ENCODE measurements at regions not wholly inside any gene's neighbourhood (a gene's known extent, or its start where the extent isn't known, plus 50 kb on each side); places are given as distances from the start of the nearest gene placed in this dataset.
"Not testable (repeated sequence)": the region's sequence is repeated elsewhere in the genome, so short reads cannot be mapped to it uniquely, and the experiment has no call there.

DNA sequence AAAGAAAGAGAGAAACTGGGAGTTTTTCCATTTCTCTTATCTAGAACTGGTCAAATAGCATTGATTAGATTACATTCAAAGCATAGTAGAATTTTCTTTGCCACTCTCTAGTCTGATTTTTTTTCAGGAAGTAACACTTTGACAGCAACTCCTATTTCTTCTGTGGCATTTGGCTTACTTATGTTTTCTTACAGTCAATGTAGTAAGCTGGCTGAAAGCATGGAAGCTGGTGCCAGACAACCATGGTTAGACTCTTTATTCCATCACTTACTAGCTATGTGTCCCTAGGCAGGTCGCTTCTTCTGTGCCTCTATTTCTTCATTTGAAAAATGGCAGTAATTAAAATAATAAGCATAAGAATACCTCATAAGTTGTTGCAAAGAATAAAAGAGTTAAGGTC lies 54.2 kb upstream of the OPRM1 start:
- H3K27ac ChIP-seq (ENCODE audit: low read length), result no peak overlapping the region
- no peaks in the 10 kb centered on the region for H3K9me3 ChIP-seq (ENCODE audit: control insufficient read depth, low read length)
- WGBS, result 56% methylated on average over 1 of the region's 1 CpG
- no peaks in the 10 kb centered on the region for H3K4me1 ChIP-seq (ENCODE audit: control insufficient read depth, insufficient read depth, low read length)
- ATAC-seq, result no peak
- H3K4me3 ChIP-seq (ENCODE audit: low read length), result no peak overlapping the region
- intact Hi-C loops (cut with DNase I), result no loop called here
- no peak for DNase-seq
- H3K27me3 ChIP-seq (ENCODE audit: control insufficient read depth, insufficient read depth), result no peaks in the 10 kb centered on the region

DNA sequence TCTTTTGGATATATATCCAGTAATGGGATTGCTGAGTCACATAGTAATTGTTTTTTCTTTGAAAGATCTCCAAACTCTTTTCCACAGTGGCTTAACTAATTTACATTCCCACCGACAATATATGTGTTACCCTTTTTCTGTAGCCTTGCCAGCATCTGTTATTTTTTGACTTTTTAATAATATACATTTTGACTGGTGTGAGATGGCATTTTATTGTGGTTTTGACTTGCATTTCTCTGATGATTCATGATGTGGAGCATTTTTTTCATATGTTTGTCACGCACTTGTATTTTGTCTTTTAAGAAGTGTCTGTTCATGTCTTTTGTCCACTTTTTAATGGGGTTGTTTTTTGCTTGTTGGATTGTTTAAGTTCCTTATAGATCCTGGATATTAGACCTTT lies 58.9 kb upstream of the OPRM1 start:
- no peak for DNase-seq
- Histone ChIP-seq H3K4me3 (ENCODE audit: low read length) (no peak overlapping the region), H3K27me3 (ENCODE audit: control insufficient read depth, insufficient read depth) (no peaks in the 10 kb centered on the region), H3K4me1 (ENCODE audit: control insufficient read depth, insufficient read depth, low read length) (no peaks in the 10 kb centered on the region), H3K9me3 (ENCODE audit: control insufficient read depth, low read length) (no peaks in the 10 kb centered on the region), H3K27ac (ENCODE audit: low read length) (no peak overlapping the region)
- ATAC-seq, result no peak
- WGBS, result 87% methylated on average over 2 of the region's 2 CpGs
- intact Hi-C loops (cut with DNase I), result no loop called here

DNA sequence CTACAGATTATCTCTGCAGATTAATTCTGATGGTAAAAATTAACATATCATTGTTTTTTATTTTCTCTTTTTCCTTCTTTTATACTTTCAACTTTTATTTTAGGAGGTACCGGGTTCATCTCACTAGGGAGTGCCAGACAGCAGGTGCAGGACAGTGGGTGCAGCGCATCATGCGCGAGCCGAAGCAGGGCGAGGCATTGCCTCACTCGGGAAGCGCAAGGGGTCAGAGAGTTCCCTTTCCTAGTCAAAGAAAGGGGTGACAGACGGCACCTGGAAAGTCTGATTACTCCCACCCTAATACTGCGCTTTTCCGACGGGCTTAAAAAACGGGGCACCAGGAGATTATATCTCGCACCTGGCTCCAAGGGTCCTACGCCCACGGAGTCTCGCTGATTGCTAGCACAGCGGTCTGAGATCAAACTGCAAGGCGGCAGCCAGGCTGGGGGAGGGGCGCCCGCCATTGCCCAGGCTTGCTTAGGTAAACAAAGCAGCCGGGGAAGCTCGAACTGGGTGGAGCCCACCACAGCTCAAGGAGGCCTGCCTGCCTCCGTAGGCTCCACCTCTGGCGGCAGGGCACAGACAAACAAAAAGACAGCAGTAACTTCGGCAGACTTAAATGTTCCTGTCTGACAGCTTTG lies 60.0 kb upstream of the OPRM1 start:
- intact Hi-C loops (cut with DNase I); H3K27ac ChIP-seq (ENCODE audit: low read length): not testable (repeated sequence)

DNA sequence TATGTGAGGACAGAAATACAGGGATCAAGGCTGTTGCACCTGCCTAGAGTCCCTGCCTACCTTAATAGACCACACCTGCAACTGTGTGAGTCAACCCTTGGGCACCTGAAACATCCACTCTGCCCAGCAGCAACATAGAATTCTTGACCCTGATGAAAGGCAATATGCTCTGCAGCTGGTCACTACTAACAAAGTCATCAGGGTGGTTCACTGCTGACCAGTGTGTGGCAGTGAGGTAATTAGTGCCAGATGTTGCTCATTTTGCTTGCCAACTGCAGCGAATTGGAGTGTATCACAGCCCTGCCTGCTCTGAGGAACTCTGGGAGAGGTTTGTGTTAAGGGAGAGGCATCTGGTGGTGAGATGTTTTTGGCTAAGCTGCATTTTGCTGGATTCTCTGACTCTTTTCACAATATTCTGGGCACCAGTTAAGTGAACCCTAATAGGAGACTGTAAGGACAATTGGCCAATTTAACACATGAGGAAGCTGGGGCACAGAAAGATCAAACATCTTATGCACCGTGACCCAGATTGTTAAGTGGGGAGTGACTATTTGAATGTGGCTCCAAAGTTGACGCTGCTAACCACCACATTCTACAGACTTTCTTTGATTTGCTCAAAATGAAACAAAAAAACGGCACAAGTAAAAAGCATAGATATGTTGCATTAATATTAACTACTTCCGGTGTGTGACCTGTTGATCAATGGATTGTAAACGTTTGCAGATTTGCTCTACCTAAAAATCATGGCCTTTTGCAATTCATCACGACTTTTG lies 61.9 kb upstream of the OPRM1 start:
- ATAC-seq, result peak; percentile 72 to 88
- peak in 2 of 3 donors; percentile 19 to 54 for DNase-seq
- H3K27ac ChIP-seq (ENCODE audit: low read length), result no peak overlapping the region
- intact Hi-C loops (cut with DNase I), result no loop called here
- no peak overlapping the region for H3K4me3 ChIP-seq (ENCODE audit: low read length)
- H3K4me1 ChIP-seq (ENCODE audit: control insufficient read depth, insufficient read depth, low read length), result no peaks in the 10 kb centered on the region
- no peaks in the 10 kb centered on the region for H3K9me3 ChIP-seq (ENCODE audit: control insufficient read depth, low read length)
- no peaks in the 10 kb centered on the region for H3K27me3 ChIP-seq (ENCODE audit: control insufficient read depth, insufficient read depth)
- 56% methylated on average over 7 of the region's 7 CpGs for WGBS

More for the DNA sequence above, 60.0 kb upstream of the OPRM1 start:
- 87% methylated on average over 26 of the region's 26 CpGs for WGBS
- H3K9me3 ChIP-seq (ENCODE audit: control insufficient read depth, low read length); ATAC-seq; H3K4me3 ChIP-seq (ENCODE audit: low read length); DNase-seq; H3K4me1 ChIP-seq (ENCODE audit: control insufficient read depth, insufficient read depth, low read length); H3K27me3 ChIP-seq (ENCODE audit: control insufficient read depth, insufficient read depth): not testable (repeated sequence)

DNA sequence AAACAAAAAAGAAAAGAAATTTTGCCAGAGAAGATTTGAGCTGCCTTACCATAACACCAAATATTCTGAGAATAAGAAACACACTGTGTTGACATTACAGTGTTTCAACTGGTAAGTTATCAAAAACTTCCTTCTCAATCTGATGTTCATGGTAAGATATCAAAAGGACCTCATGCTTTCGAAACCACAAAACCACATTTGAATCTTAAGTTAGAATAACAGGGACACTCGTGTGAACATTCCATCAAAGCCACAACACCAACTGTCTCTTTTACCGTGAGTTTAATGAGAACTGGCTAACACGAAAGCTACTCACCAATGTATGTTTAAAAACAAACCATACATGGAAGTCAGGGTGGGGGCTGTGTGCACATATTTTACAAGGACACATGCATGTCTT lies 73.0 kb upstream of the OPRM1 start:
- Histone ChIP-seq H3K4me3 (ENCODE audit: low read length) (no peak overlapping the region), H3K9me3 (ENCODE audit: control insufficient read depth, low read length) (no peaks in the 10 kb centered on the region), H3K27me3 (ENCODE audit: control insufficient read depth, insufficient read depth) (no peaks in the 10 kb centered on the region), H3K27ac (ENCODE audit: low read length) (no peak overlapping the region), H3K4me1 (ENCODE audit: control insufficient read depth, insufficient read depth, low read length) (no peaks in the 10 kb centered on the region)
- WGBS, result 61% methylated on average over 4 of the region's 4 CpGs
- no peak for ATAC-seq
- DNase-seq, result no peak
- intact Hi-C loops (cut with DNase I), result no loop called here

DNA sequence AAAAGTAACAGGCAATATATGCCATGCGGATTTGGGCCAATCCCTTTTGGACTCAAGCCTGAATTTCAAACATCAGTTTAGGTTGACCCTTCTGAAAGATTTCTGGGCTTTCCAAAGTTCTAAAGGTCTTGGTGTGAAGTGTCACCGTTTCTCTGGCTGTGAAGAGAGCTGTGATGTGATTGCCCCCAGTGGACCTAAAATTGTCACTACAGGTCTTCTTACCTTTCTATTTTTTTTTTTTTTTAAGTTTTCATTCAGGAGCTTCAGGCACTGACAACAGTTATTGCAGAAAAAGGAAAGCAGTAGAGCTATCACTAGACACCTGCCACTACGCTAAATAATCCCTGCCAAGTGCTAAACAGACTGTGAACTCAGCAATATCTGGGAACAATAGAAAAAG lies 75.7 kb upstream of the OPRM1 start:
- Histone ChIP-seq H3K4me1 (ENCODE audit: control insufficient read depth, insufficient read depth, low read length) (no peaks in the 10 kb centered on the region), H3K9me3 (ENCODE audit: control insufficient read depth, low read length) (no peaks in the 10 kb centered on the region), H3K27me3 (ENCODE audit: control insufficient read depth, insufficient read depth) (no peaks in the 10 kb centered on the region), H3K4me3 (ENCODE audit: low read length) (no peak overlapping the region), H3K27ac (ENCODE audit: low read length) (no peak overlapping the region)
- intact Hi-C loops (cut with DNase I), result no loop called here
- DNase-seq (no peak), ATAC-seq (no peak)
- 58% methylated on average over 3 of the region's 3 CpGs for WGBS

DNA sequence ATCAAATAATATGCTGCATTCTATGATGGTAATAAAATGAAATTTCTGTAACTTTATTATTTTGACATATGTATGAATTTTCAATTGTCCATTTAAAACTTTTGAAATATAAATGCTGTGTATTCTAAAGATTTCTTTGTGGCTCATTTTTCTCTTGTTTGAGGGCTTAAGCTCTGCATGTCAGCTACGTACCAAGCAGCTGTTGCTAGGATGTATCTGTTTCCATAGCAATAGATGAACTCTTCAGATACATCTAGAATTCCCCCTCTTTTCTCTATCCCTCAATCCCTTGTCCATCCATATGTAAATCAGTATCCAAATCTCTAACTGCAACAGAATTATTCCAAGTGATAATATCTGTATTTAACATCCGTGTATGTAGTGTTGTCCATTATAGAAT lies 76.5 kb upstream of the OPRM1 start:
- H3K9me3 ChIP-seq (ENCODE audit: control insufficient read depth, low read length), result no peaks in the 10 kb centered on the region
- 60% methylated on average over 2 of the region's 2 CpGs for WGBS
- DNase-seq, result no peak
- intact Hi-C loops (cut with DNase I), result no loop called here
- H3K4me1 ChIP-seq (ENCODE audit: control insufficient read depth, insufficient read depth, low read length), result no peaks in the 10 kb centered on the region
- no peak for ATAC-seq
- no peak overlapping the region for H3K27ac ChIP-seq (ENCODE audit: low read length)
- H3K27me3 ChIP-seq (ENCODE audit: control insufficient read depth, insufficient read depth), result no peaks in the 10 kb centered on the region
- no peak overlapping the region for H3K4me3 ChIP-seq (ENCODE audit: low read length)

DNA sequence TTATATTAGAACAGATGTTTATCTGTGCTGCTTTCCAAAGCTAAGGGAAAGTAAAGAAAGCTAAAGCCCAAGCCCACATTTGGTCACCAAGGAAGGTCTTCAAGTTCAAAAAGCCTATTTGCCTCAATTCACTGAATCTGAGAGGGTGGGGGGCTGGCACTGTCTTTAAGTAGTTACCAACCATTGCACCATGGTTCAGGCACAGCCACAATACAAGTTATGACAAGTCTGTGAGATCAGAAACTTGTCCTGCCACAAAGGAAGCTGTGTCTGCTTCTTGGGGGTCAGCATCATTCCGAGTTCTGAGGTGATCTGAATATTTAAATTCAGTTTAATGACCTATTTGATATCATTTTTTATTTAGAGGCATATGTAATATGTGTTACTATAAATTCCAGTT lies 78.3 kb upstream of the OPRM1 start:
- H3K27ac ChIP-seq (ENCODE audit: low read length), result no peak overlapping the region
- no peaks in the 10 kb centered on the region for H3K27me3 ChIP-seq (ENCODE audit: control insufficient read depth, insufficient read depth)
- H3K4me1 ChIP-seq (ENCODE audit: control insufficient read depth, insufficient read depth, low read length), result no peaks in the 10 kb centered on the region
- ATAC-seq, result no peak
- H3K4me3 ChIP-seq (ENCODE audit: low read length), result no peak overlapping the region
- DNase-seq, result no peak
- 57% methylated on average over 1 of the region's 1 CpG for WGBS
- intact Hi-C loops (cut with DNase I), result no loop called here
- no peaks in the 10 kb centered on the region for H3K9me3 ChIP-seq (ENCODE audit: control insufficient read depth, low read length)

DNA sequence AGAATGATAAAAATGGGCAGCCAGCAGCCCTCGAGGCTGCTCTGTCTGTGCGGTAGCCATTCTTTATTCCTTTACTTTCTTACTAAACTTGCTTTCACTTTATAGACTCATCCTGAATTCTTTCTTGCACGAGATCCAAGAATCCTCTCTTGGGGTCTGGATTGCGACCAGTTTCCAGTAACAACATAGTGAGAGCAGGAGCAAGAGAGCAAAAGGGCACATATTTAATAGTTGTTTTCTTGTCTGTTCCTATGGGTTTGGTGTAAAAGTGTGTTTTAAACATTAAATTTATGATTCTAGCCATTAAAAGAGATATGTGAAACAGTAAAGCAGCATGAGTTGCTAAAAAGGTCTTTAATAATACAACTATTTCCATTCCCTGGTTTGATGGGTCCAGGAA lies 78.8 kb upstream of the OPRM1 start:
- no peak for ATAC-seq
- intact Hi-C loops (cut with DNase I), result no loop called here
- WGBS, result 41% methylated on average over 4 of the region's 4 CpGs
- no peak overlapping the region for H3K4me3 ChIP-seq (ENCODE audit: low read length)
- H3K9me3 ChIP-seq (ENCODE audit: control insufficient read depth, low read length), result no peaks in the 10 kb centered on the region
- no peak overlapping the region for H3K27ac ChIP-seq (ENCODE audit: low read length)
- no peaks in the 10 kb centered on the region for H3K27me3 ChIP-seq (ENCODE audit: control insufficient read depth, insufficient read depth)
- no peaks in the 10 kb centered on the region for H3K4me1 ChIP-seq (ENCODE audit: control insufficient read depth, insufficient read depth, low read length)
- no peak for DNase-seq

DNA sequence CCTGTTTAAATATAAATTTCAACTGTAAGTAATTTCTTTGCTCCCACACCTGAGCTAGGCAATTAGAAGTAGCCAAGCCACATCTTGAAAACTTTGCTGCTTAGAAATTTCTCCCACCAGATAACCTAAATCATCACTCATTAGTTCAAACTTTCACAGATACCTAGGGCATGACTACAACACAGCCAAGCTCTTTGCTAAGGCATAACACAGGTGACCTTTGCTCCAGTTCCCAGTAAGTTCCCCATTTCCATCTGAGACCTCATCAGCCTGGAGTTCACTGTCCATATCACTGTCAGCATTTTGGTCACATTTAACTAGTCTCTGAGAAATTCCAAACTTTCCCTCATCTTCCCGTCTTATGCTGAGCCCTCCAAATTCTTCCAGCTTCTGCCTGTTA lies 79.8 kb upstream of the OPRM1 start:
- WGBS, result 80% methylated on average over 1 of the region's 1 CpG
- no peak for ATAC-seq
- Histone ChIP-seq H3K27me3 (ENCODE audit: control insufficient read depth, insufficient read depth) (no peaks in the 10 kb centered on the region), H3K9me3 (ENCODE audit: control insufficient read depth, low read length) (no peaks in the 10 kb centered on the region), H3K27ac (ENCODE audit: low read length) (no peak overlapping the region), H3K4me3 (ENCODE audit: low read length) (no peak overlapping the region), H3K4me1 (ENCODE audit: control insufficient read depth, insufficient read depth, low read length) (no peaks in the 10 kb centered on the region)
- DNase-seq, result no peak
- intact Hi-C loops (cut with DNase I), result no loop called here

DNA sequence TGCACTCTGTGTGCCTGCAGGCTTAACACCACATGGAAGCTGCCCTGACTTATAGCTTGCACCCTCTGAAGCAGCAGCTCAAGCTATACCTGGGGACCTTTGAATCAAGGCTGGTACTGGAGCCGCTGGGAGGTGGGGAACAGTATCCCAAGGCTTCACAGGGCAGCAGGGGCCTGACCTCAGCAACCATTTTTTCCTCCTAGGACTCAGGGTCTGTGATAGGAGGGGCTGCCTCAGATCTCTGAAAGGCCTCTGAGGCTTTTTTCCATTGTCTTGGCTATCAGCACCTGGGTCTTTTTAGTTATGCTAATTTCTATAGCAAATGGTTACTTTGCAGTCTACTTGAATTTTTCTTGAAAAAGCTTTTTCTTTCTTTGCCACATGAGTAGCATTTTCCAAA lies 80.2 kb upstream of the OPRM1 start:
- ATAC-seq, result no peak
- H3K9me3 ChIP-seq (ENCODE audit: control insufficient read depth, low read length), result no peaks in the 10 kb centered on the region
- DNase-seq, result no peak
- 62% methylated on average over 1 of the region's 1 CpG for whole genome bisulfite sequencing
- H3K27me3 ChIP-seq (ENCODE audit: control insufficient read depth, insufficient read depth), result no peaks in the 10 kb centered on the region
- H3K27ac ChIP-seq (ENCODE audit: low read length), result no peak overlapping the region
- H3K4me3 ChIP-seq (ENCODE audit: low read length), result no peak overlapping the region
- intact Hi-C loops (cut with DNase I), result no loop called here
- H3K4me1 ChIP-seq (ENCODE audit: control insufficient read depth, insufficient read depth, low read length), result no peaks in the 10 kb centered on the region
